OCI-LY3 (cell line): ENCODE measurements at regions not wholly inside any gene's neighbourhood (a gene's known extent, or its start where the extent isn't known, plus 50 kb on each side); places are given as distances from the start of the nearest gene placed in this dataset.

Experiments used
- H2AFZ ChIP-seq: fragments of 200-600, 300-600 bp; shearing (Covaris generic); 2 replicates; pipeline ENCODE4 v1.6.0; 2014; ENCODE audit warnings: antibody characterized with exemption, low read depth, low read length
- H3K27ac ChIP-seq: fragments of 200-600, 300-600 bp; sonication (generic); 2 replicates; pipeline ENCODE4 v1.5.1; 2014; ENCODE audit warnings: mild to moderate bottlenecking, low read length, moderate library complexity, mixed read lengths
- H3K27me3 ChIP-seq: fragments of 200-600, 300-600 bp; sonication (generic); 2 replicates; pipeline ENCODE4 v1.6.1; 2014; ENCODE audit warnings: low read depth, low read length, mixed read lengths
- H3K36me3 ChIP-seq: fragments of 200-600, 300-600 bp; sonication (generic); replicated peaks from 2 replicates; pipeline ENCODE3; 2014; ENCODE audit warnings: low read depth, low read length, mixed read lengths
- H3K4me1 ChIP-seq: fragments of 300-600, 200-600 bp; sonication (generic); 2 replicates; pipeline ENCODE4 v1.6.1; 2014; ENCODE audit warnings: low read length, mixed read lengths
- H3K4me2 ChIP-seq: fragments of 200-600, 300-600 bp; sonication (generic); 2 replicates; pipeline ENCODE4 v1.6.1; 2014; ENCODE audit warnings: low read length, mixed read lengths
- H3K4me3 ChIP-seq: fragments of 300-600, 200-600 bp; sonication (generic); 2 replicates; pipeline ENCODE4 v1.5.1; 2014; ENCODE audit warnings: antibody characterized with exemption, mild to moderate bottlenecking, low read length, moderate library complexity
- H3K79me2 ChIP-seq: fragments of 300-600, 200-600 bp; shearing (Covaris generic); 2 replicates; pipeline ENCODE4 v1.6.1; 2014; ENCODE audit warnings: mild to moderate bottlenecking, low read length, mixed read lengths
- H3K9ac ChIP-seq: fragments of 300-600, 200-600 bp; shearing (Covaris generic); 2 replicates; pipeline ENCODE4 v1.6.0; 2014; ENCODE audit warnings: mild to moderate bottlenecking, low read length, moderate library complexity
- H3K9me3 ChIP-seq: fragments of 200-600, 300-600 bp; shearing (Covaris generic); 2 replicates; pipeline ENCODE4 v1.6.1; 2014; ENCODE audit warnings: low read length, mixed read lengths; ENCODE audit not compliant: insufficient read depth
- H4K20me1 ChIP-seq: fragments of 200-600, 300-600 bp; sonication (generic); 2 replicates; pipeline ENCODE4 v1.6.1; 2016; ENCODE audit warnings: low read length, mixed read lengths; ENCODE audit not compliant: insufficient read depth
- EZH2phosphoT487 ChIP-seq: fragments of 200-600 bp; shearing (Covaris generic); IDR thresholded peaks from 2 replicates; pipeline ENCODE4 v1.6.1; 2018; ENCODE audit warnings: antibody characterized with exemption, mixed run types, low read depth
- TF ChIP-seq, protein P1 (sequence below): fragments of 200-600, 300-600 bp; sonication (generic); IDR thresholded peaks from 2 replicates; pipeline ENCODE4 v1.5.1; 2014; ENCODE audit warnings: antibody characterized with exemption, low read length, low read depth

DNA sequence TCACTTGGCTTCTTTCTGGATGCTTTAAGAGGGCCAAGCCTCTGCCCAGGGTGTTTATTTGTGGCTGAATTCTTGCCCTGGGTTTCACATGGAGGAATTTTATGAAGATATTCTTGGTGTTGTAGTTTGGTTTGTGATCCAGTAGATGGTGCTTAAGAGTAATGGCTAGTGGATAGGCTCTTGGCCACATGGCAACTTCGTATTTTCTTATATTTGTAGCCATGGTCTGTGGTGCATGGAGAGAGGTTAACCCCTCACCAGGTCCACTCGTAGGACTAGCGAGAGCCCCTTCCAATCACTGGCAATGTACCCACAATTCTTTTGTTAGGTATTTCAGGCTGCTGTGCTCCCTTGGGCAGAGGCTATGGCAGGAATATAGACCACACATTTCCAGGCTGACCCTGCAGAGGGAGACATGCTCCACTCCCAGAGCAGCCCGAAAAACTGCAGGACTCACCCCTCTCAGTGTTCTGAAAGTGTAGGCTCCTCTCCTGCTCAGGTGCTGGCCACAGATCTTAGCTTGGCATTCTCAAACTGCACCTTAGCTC, 582.1 kb upstream of the SETBP1 start:
- Histone ChIP-seq H3K27ac (no peak overlapping the region), H3K4me2 (peak overlapping the region; percentile 76), H3K4me1 (peaks cover 7% of the 10 kb centered on the region), H3K36me3 (no peaks in the 10 kb centered on the region), H3K4me3 (peak overlapping the region; percentile 68), H3K79me2 (no peaks in the 10 kb centered on the region), H3K27me3 (no peaks in the 10 kb centered on the region), H4K20me1 (no peaks in the 10 kb centered on the region), H3K9ac (peak overlapping the region; percentile 53), H3K9me3 (no peaks in the 10 kb centered on the region), H2AFZ (peak overlapping the region; percentile 99)
- no peak for TF ChIP-seq EZH2phosphoT487
- TF ChIP-seq, protein P1, sequence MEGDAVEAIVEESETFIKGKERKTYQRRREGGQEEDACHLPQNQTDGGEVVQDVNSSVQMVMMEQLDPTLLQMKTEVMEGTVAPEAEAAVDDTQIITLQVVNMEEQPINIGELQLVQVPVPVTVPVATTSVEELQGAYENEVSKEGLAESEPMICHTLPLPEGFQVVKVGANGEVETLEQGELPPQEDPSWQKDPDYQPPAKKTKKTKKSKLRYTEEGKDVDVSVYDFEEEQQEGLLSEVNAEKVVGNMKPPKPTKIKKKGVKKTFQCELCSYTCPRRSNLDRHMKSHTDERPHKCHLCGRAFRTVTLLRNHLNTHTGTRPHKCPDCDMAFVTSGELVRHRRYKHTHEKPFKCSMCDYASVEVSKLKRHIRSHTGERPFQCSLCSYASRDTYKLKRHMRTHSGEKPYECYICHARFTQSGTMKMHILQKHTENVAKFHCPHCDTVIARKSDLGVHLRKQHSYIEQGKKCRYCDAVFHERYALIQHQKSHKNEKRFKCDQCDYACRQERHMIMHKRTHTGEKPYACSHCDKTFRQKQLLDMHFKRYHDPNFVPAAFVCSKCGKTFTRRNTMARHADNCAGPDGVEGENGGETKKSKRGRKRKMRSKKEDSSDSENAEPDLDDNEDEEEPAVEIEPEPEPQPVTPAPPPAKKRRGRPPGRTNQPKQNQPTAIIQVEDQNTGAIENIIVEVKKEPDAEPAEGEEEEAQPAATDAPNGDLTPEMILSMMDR, result peak; percentile 94

- H3K4me2 ChIP-seq, result no peak overlapping the region
- H3K9ac ChIP-seq, result no peak overlapping the region
- H3K27me3 ChIP-seq, result no peaks in the 10 kb centered on the region
- no peaks in the 10 kb centered on the region for H3K4me1 ChIP-seq
- no peaks in the 10 kb centered on the region for H3K36me3 ChIP-seq
- TF ChIP-seq, protein P1, result no peak
- TF ChIP-seq EZH2phosphoT487, result no peak
- no peaks in the 10 kb centered on the region for H3K79me2 ChIP-seq
- H4K20me1 ChIP-seq, result no peaks in the 10 kb centered on the region
- H3K9me3 ChIP-seq, result no peaks in the 10 kb centered on the region
- H3K27ac ChIP-seq, result no peak overlapping the region
- H3K4me3 ChIP-seq, result no peak overlapping the region
- H2AFZ ChIP-seq, result no peak overlapping the region
Measured at GRCh38 chr18:44107187-44107586, 573.5 kb upstream of the SETBP1 start.

DNA sequence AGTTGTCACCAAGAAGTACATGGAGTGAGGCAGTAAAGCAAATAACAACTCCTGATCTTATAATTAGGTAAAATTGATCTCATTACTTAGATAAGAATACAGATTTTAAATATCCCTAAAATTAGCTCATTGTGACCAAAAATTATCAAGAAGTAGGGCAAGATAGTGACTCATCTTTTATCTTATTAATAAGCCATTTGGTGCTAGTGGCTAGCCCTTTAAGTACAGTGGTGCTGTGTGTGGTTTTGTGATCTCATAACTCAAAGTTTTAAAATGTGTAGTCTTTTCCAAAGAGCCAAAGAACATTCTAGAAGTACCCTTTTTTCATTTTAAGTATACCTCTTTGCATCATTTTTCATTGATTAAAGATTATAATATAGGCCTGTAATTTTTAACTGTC, 569.4 kb upstream of the SETBP1 start:
- no peaks in the 10 kb centered on the region for H3K4me1 ChIP-seq
- H2AFZ ChIP-seq, result no peak overlapping the region
- H3K27ac ChIP-seq, result no peak overlapping the region
- no peaks in the 10 kb centered on the region for H3K36me3 ChIP-seq
- H3K4me2 ChIP-seq, result no peak overlapping the region
- H4K20me1 ChIP-seq, result no peaks in the 10 kb centered on the region
- TF ChIP-seq, protein P1, result no peak
- no peak for TF ChIP-seq EZH2phosphoT487
- H3K79me2 ChIP-seq, result no peaks in the 10 kb centered on the region
- H3K9me3 ChIP-seq, result no peaks in the 10 kb centered on the region
- H3K4me3 ChIP-seq, result no peak overlapping the region
- no peaks in the 10 kb centered on the region for H3K27me3 ChIP-seq
- H3K9ac ChIP-seq, result no peak overlapping the region

- Histone ChIP-seq H3K4me2 (no peak overlapping the region), H3K4me3 (no peak overlapping the region), H2AFZ (no peak overlapping the region), H3K27ac (no peak overlapping the region), H3K36me3 (no peaks in the 10 kb centered on the region), H4K20me1 (no peaks in the 10 kb centered on the region), H3K27me3 (no peaks in the 10 kb centered on the region), H3K9me3 (no peaks in the 10 kb centered on the region), H3K79me2 (no peaks in the 10 kb centered on the region), H3K4me1 (peaks cover 3% of the 10 kb centered on the region), H3K9ac (no peak overlapping the region)
- TF ChIP-seq, protein P1, result no peak
- TF ChIP-seq EZH2phosphoT487, result no peak
Measured at GRCh38 chr18:44117821-44118220, 562.9 kb upstream of the SETBP1 start.
